IMR-90 (cell line): ENCODE measurements at regions not wholly inside any gene's neighbourhood (a gene's known extent, or its start where the extent isn't known, plus 50 kb on each side); places are given as distances from the start of the nearest gene placed in this dataset.
A peak's percentile ranks its signal among the peaks of the same experiment; 100 is the strongest.

Experiments used
- ATAC-seq: fragments of 200-7000 bp; cut with Tn5 transposase; 2 replicates; pipeline ENCODE4 v1.9.1; 2020; ENCODE audit warnings: low read depth, mild to moderate bottlenecking, moderate library complexity
- BruUV-seq: library from RNA; stranded (reverse); fragments of 400-500 nt; replicated peaks from 2 replicates; lab custom pipeline; 2021; lab: Mats Ljungman, UMichigan
- CTCF ChIA-PET: fragments of 300-600 bp; formaldehyde crosslinking; extraction: SDS; loops from one replicate; lab custom pipeline; 2021; ENCODE audit warnings: antibody characterized with exemption; lab: Yijun Ruan, JAX
- POLR2A ChIA-PET: fragments of 300-600 bp; sonication (Branson Sonifier 250); formaldehyde crosslinking; loops from one replicate; lab custom pipeline; 2022; ENCODE audit warnings: antibody characterized with exemption; ENCODE audit not compliant: unreplicated experiment; lab: Charles Lee
- DNase-seq: peaks from one replicate; pipeline ENCODE4 v3.0.0; 2013
- H2AFZ ChIP-seq: replicated peaks from 2 replicates; pipeline ENCODE3; 2013; ENCODE audit warnings: low read length, mild to moderate bottlenecking; ENCODE audit not compliant: poor library complexity
- H2AK5ac ChIP-seq: 2 replicates; pipeline ENCODE4 v1.6.1; 2013; ENCODE audit warnings: low read depth, low read length, inconsistent platforms
- H2AK9ac ChIP-seq: replicated peaks from 2 replicates; pipeline ENCODE3; 2013; ENCODE audit warnings: mild to moderate bottlenecking, low read depth, low read length, moderate library complexity; ENCODE audit not compliant: poor library complexity
- H2BK120ac ChIP-seq: 2 replicates; pipeline ENCODE4 v1.6.1; 2013; ENCODE audit warnings: low read depth, low read length, inconsistent platforms
- H2BK15ac ChIP-seq: 3 replicates; pipeline ENCODE4 v1.6.1; 2013; ENCODE audit warnings: low read depth, low read length, inconsistent platforms
- H2BK20ac ChIP-seq: 2 replicates; pipeline ENCODE4 v1.6.1; 2013; ENCODE audit warnings: low read depth, mild to moderate bottlenecking, inconsistent platforms, low read length, moderate library complexity
- H2BK5ac ChIP-seq: 2 replicates; pipeline ENCODE4 v1.6.1; 2013; ENCODE audit warnings: mild to moderate bottlenecking, low read depth, low read length, inconsistent platforms; ENCODE audit not compliant: poor library complexity, severe bottlenecking
- H3K14ac ChIP-seq: replicated peaks from 2 replicates; pipeline ENCODE4 v1.6.1; 2013; ENCODE audit warnings: low read depth, low read length, inconsistent platforms
- H3K18ac ChIP-seq: 2 replicates; pipeline ENCODE4 v1.6.1; 2013; ENCODE audit warnings: low read depth, low read length, control low read depth
- H3K23ac ChIP-seq: 2 replicates; pipeline ENCODE4 v1.6.1; 2013; ENCODE audit warnings: low read depth, low read length, inconsistent platforms
- H3K27ac ChIP-seq: 2 replicates; pipeline ENCODE4 v1.5.1; 2013; ENCODE audit warnings: mild to moderate bottlenecking, control low read depth, low read length; ENCODE audit not compliant: insufficient read depth
- H3K27me3 ChIP-seq: 2 replicates; pipeline ENCODE4 v1.6.1; 2013; ENCODE audit warnings: low read length; ENCODE audit not compliant: control insufficient read depth, insufficient read depth
- H3K36me3 ChIP-seq: 2 replicates; pipeline ENCODE4 v1.6.1; 2013; ENCODE audit warnings: low read length, mixed read lengths; ENCODE audit not compliant: control insufficient read depth, insufficient read depth
- H3K4ac ChIP-seq: 2 replicates; pipeline ENCODE4 v1.6.1; 2013; ENCODE audit warnings: low read depth, low read length, inconsistent platforms
- H3K4me1 ChIP-seq: 2 replicates; pipeline ENCODE4 v1.6.1; 2013; ENCODE audit warnings: low read length, mixed read lengths; ENCODE audit not compliant: control insufficient read depth, insufficient read depth
- H3K4me2 ChIP-seq: 2 replicates; pipeline ENCODE4 v1.6.1; 2013; ENCODE audit warnings: low read depth, mild to moderate bottlenecking, control low read depth, low read length, moderate library complexity
- H3K4me3 ChIP-seq: 2 replicates; pipeline ENCODE4 v1.5.1; 2013; ENCODE audit warnings: low read depth, mild to moderate bottlenecking, control low read depth, low read length, moderate library complexity; ENCODE audit not compliant: insufficient read depth
- H3K56ac ChIP-seq: 2 replicates; pipeline ENCODE4 v1.6.1; 2013; ENCODE audit warnings: low read length, inconsistent platforms; ENCODE audit not compliant: insufficient read depth; ENCODE audit errors: extremely low read depth
- H3K79me1 ChIP-seq, 2 experiments: 2 replicates each; pipeline ENCODE4 v1.6.1; 2013; ENCODE audit warnings: low read length in 2 of 2, inconsistent platforms in 1 of 2, low read depth in 1 of 2
- H3K9ac ChIP-seq: 2 replicates; pipeline ENCODE4 v1.6.1; 2013; ENCODE audit warnings: low read depth, low read length, control low read depth
- H3K9me1 ChIP-seq: 2 replicates; pipeline ENCODE4 v1.6.1; 2013; ENCODE audit warnings: low read length, inconsistent platforms; ENCODE audit not compliant: insufficient read depth
- H3K9me3 ChIP-seq: 2 replicates; pipeline ENCODE4 v1.6.1; 2013; ENCODE audit warnings: low read length; ENCODE audit not compliant: control insufficient read depth, insufficient read depth
- H4K20me1 ChIP-seq: 2 replicates; pipeline ENCODE4 v1.6.1; 2013; ENCODE audit warnings: low read length, inconsistent platforms; ENCODE audit not compliant: insufficient read depth
- H4K5ac ChIP-seq: 2 replicates; pipeline ENCODE4 v1.6.1; 2013; ENCODE audit warnings: mild to moderate bottlenecking, low read depth, low read length, control low read depth
- H4K8ac ChIP-seq, 2 experiments: 2 replicates each; pipeline ENCODE4 v1.6.1; 2013; ENCODE audit warnings: low read depth in 2 of 2, low read length in 2 of 2, control low read depth in 1 of 2, inconsistent platforms in 1 of 2
- H4K91ac ChIP-seq: 2 replicates; pipeline ENCODE4 v1.6.1; 2013; ENCODE audit warnings: low read depth, low read length, inconsistent platforms; ENCODE audit not compliant: insufficient read depth
- BHLHE40 ChIP-seq: fragments of 150-350 bp; IDR thresholded peaks from 2 replicates; pipeline ENCODE4 v1.6.1; 2016; ENCODE audit warnings: mild to moderate bottlenecking, low read depth, low read length
- CEBPB ChIP-seq: IDR thresholded peaks from 2 replicates; pipeline ENCODE4 v1.6.1; 2012; ENCODE audit warnings: low read depth, low read length, improper control_type of control experiment
- WGBS, 2 experiments: methylation state at CpG; one replicate each; pipeline versions ENCODE4 v1.1.5 to v1.1.7; 2013; ENCODE audit warnings: missing lambda C conversion rate in 2 of 2; ENCODE audit not compliant: insufficient read length in 1 of 2; ENCODE audit errors: extremely low coverage in 2 of 2; 5-methylcytosine and 5-hydroxymethylcytosine counted together
- dilution Hi-C: fragments of 300-500 bp; cut with HindIII; formaldehyde crosslinking; loops from one replicate; pipeline ENCODE4 v1.14.3; 2018; ENCODE audit warnings: low sequenced_read_pairs; ENCODE audit not compliant: unreplicated experiment
- in situ Hi-C: fragments of 300-500 bp; cut with MboI; formaldehyde crosslinking; loops from 3 replicates; pipeline ENCODE4 v1.14.3; 2019; ENCODE audit warnings: low sequenced_read_pairs, inconsistent platforms, mixed read lengths
- intact Hi-C: fragments of 100-400 bp; cut with micrococcal nuclease; formaldehyde crosslinking; loops from 2 replicates; pipeline ENCODE4 v1.10.0; 2022

DNA sequence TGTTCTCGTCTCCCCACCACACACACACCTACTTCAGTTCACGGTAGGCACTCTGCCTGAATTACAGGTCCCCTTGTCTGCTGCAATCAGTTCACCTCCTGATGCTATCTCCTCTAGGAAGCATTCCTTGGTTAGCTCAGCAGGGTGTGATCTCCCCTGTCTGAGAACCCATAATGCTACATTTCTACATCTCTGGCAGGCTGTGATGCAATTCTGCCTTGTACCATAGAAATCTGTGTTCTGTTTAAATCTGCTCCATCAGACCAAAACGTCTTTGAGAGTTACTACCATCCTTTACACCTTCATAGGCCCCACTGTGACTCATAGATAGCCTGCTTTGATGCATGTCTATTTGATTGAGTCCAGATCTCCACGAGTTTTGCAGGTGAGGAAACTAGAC lies 103.9 kb downstream of the TTC32 start:
- Histone ChIP-seq H3K79me1 (no peaks in the 10 kb centered on the region), H3K14ac (no peak overlapping the region), H3K23ac (no peak overlapping the region), H3K9me1 (peaks cover 18% of the 10 kb centered on the region), H4K91ac (no peak overlapping the region), H2BK120ac (peak overlapping the region; percentile 10; the same call in 1 of the 2 replicates), H4K20me1 (no peaks in the 10 kb centered on the region; the same call in 1 of the 2 replicates), H3K27me3 (0 out of 2 replicates have a peak, but pooled peaks cover 4% of the 10 kb centered on the region), H4K8ac (no peak overlapping the region), H3K18ac (no peak overlapping the region), H2AK9ac (no peak overlapping the region), H2AFZ (no peak overlapping the region), H3K9me3 (no peaks in the 10 kb centered on the region), H4K5ac (no peak overlapping the region), H3K4me3 (no peak overlapping the region), H3K4ac (no peak overlapping the region), H3K56ac (no peak overlapping the region), H3K36me3 (no peaks in the 10 kb centered on the region), H2BK5ac (no peak overlapping the region), H3K9ac (no peak overlapping the region), H3K4me1 (peaks cover 17% of the 10 kb centered on the region), H2AK5ac (peak overlapping the region; percentile 29; the same call in 1 of the 2 replicates), H3K4me2 (no peak overlapping the region), H2BK15ac (no peak overlapping the region), H3K27ac (no peak overlapping the region), H2BK20ac (no peak overlapping the region)
- no TSS peak for BruUV-seq
- dilution Hi-C loops (no loop called here), intact Hi-C loops (no loop called here), in situ Hi-C loops (no loop called here)
- 79% methylated on average over 3 of the region's 4 CpGs; no CpG with 5 or more reads in 1 of the 2 experiments for WGBS, 2 experiments
- TF ChIP-seq BHLHE40, result no peak
- TF ChIP-seq CEBPB, result peak; percentile 68
- ATAC-seq (no peak), DNase-seq (peak; percentile 24)
- ChIA-PET POLR2A (no interaction called here), CTCF (no interaction called here)
